ENCODE measurements at regions not wholly inside any gene's neighbourhood (a gene's known extent, or its start where the extent isn't known, plus 50 kb on each side); places are given as distances from the start of the nearest gene placed in this dataset.

- intact Hi-C loops (cut with DNase I): no loop called here
- Histone ChIP-seq H3K27me3 (no peaks in the 10 kb centered on the region), H3K27ac (no peak overlapping the region), H3K36me3 (replicated peaks in 1 of 2; ENCODE audit: insufficient read depth in 1 of 2, low read depth in 2 of 2) (no peaks in the 10 kb centered on the region), H3K4me3 (no peak overlapping the region), H3K4me1 (no peaks in the 10 kb centered on the region), H3K9me3 (no peaks in the 10 kb centered on the region)
- DNase-seq: no peak
- 73 to 91% methylated on average over 1 of the region's 1 CpG for WGBS, 2 donors
- TF ChIP-seq CTCF (IDR thresholded peaks at IDR 0.05) (no peak), POLR2A (IDR thresholded peaks at IDR 0.05) (no peak)
- no peak for ATAC-seq
Measured at GRCh38 chr13:70662231-70662940, 554.1 kb upstream of the KLHL1 start.

- intact Hi-C loops (cut with DNase I): no loop called here
Measured at GRCh38 chr13:70644052-70644451, 535.8 kb upstream of the KLHL1 start.

GRCh38 chr13:70634893-70635292, 526.6 kb upstream of the KLHL1 start:
- Histone ChIP-seq H3K4me1 (no peaks in the 10 kb centered on the region), H3K4me3 (no peak overlapping the region), H3K27ac (no peak overlapping the region), H3K27me3 (no peaks in the 10 kb centered on the region), H3K9me3 (no peaks in the 10 kb centered on the region), H3K36me3 (replicated peaks in 1 of 2; ENCODE audit: insufficient read depth in 1 of 2, low read depth in 2 of 2) (no peaks in the 10 kb centered on the region)
- 82 to 87% methylated on average over 3 of the region's 3 CpGs for WGBS, 2 donors
- TF ChIP-seq CTCF (IDR thresholded peaks at IDR 0.05) (no peak), POLR2A (IDR thresholded peaks at IDR 0.05) (no peak)
- ATAC-seq (no peak), DNase-seq (no peak)
- intact Hi-C loops (cut with DNase I): no loop called here

More at GRCh38 chr13:70644052-70644451, 535.8 kb upstream of the KLHL1 start:
- ATAC-seq: no peak
- no peak for DNase-seq
- no peaks in the 10 kb centered on the region for H3K9me3 ChIP-seq
- H3K4me3 ChIP-seq: no peak overlapping the region
- H3K27ac ChIP-seq: no peak overlapping the region
- 73 to 77% methylated on average over 6 of the region's 6 CpGs for WGBS, 2 donors
- H3K27me3 ChIP-seq: no peaks in the 10 kb centered on the region
- H3K36me3 ChIP-seq (replicated peaks in 1 of 2; ENCODE audit: insufficient read depth in 1 of 2, low read depth in 2 of 2): no peaks in the 10 kb centered on the region
- no peaks in the 10 kb centered on the region for H3K4me1 ChIP-seq
- TF ChIP-seq POLR2A (IDR thresholded peaks at IDR 0.05) (no peak), CTCF (IDR thresholded peaks at IDR 0.05) (no peak)

GRCh38 chr13:70630247-70630646, 522.0 kb upstream of the KLHL1 start:
- Histone ChIP-seq H3K27me3 (no peaks in the 10 kb centered on the region), H3K4me3 (no peak overlapping the region), H3K27ac (no peak overlapping the region), H3K9me3 (no peaks in the 10 kb centered on the region), H3K36me3 (replicated peaks in 1 of 2; ENCODE audit: insufficient read depth in 1 of 2, low read depth in 2 of 2) (no peaks in the 10 kb centered on the region), H3K4me1 (no peaks in the 10 kb centered on the region)
- TF ChIP-seq CTCF (IDR thresholded peaks at IDR 0.05) (no peak), POLR2A (IDR thresholded peaks at IDR 0.05) (no peak)
- intact Hi-C loops (cut with DNase I): no loop called here
- WGBS, 2 donors: 58 to 74% methylated on average over 2 of the region's 2 CpGs
- no peak for DNase-seq
- ATAC-seq: no peak

GRCh38 chr13:70623239-70623638, 515.0 kb upstream of the KLHL1 start:
- no peaks in the 10 kb centered on the region for H3K27me3 ChIP-seq
- no peak for TF ChIP-seq POLR2A (IDR thresholded peaks at IDR 0.05)
- peak; percentile 14 to 46 (median 37) for TF ChIP-seq CTCF (IDR thresholded peaks at IDR 0.05)
- no peaks in the 10 kb centered on the region for H3K4me1 ChIP-seq
- H3K9me3 ChIP-seq: no peaks in the 10 kb centered on the region
- intact Hi-C loops (cut with DNase I): no loop called here
- no peak for ATAC-seq
- no peak overlapping the region for H3K27ac ChIP-seq
- H3K36me3 ChIP-seq (replicated peaks in 1 of 2; ENCODE audit: insufficient read depth in 1 of 2, low read depth in 2 of 2): no peaks in the 10 kb centered on the region
- no peak for DNase-seq
- H3K4me3 ChIP-seq: no peak overlapping the region
